ENCODE measurements at regions not wholly inside any gene's neighbourhood (a gene's known extent, or its start where the extent isn't known, plus 50 kb on each side); places are given as distances from the start of the nearest gene placed in this dataset.

DNA sequence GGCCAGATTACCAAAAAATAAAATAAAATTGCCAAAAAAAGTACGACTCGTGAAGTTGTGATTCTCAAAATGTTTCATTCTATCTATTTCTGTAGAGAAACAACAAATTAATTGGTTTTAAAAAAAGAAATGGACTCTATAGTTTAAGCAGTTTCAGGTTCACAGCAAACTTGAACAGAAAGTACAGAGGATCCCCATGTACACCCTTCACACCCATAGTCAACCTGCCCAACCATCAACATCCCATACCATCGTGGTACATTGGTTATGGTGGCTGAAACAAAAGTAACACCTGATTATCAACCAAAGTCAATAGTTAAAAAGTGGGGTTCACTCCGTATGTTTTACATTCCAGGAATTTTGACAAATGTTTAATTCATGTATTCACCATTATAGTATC is 496.1 kb downstream of the ANKRD7 start:
- no peaks in the 10 kb centered on the region for H3K9me3 ChIP-seq
- no peak overlapping the region for H3K4me3 ChIP-seq
- intact Hi-C loops (cut with DNase I): no loop called here
- 28 to 52% methylated on average over 4 of the region's 4 CpGs for WGBS, 2 donors
- DNase-seq (no peak), FAIRE-seq (no peak), ATAC-seq (no peak)
- H3K27ac ChIP-seq: no peak overlapping the region
- TF ChIP-seq, protein P1, sequence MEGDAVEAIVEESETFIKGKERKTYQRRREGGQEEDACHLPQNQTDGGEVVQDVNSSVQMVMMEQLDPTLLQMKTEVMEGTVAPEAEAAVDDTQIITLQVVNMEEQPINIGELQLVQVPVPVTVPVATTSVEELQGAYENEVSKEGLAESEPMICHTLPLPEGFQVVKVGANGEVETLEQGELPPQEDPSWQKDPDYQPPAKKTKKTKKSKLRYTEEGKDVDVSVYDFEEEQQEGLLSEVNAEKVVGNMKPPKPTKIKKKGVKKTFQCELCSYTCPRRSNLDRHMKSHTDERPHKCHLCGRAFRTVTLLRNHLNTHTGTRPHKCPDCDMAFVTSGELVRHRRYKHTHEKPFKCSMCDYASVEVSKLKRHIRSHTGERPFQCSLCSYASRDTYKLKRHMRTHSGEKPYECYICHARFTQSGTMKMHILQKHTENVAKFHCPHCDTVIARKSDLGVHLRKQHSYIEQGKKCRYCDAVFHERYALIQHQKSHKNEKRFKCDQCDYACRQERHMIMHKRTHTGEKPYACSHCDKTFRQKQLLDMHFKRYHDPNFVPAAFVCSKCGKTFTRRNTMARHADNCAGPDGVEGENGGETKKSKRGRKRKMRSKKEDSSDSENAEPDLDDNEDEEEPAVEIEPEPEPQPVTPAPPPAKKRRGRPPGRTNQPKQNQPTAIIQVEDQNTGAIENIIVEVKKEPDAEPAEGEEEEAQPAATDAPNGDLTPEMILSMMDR (IDR thresholded peaks at IDR 0.05): no peak
- no peaks in the 10 kb centered on the region for H3K36me3 ChIP-seq
- no peaks in the 10 kb centered on the region for H3K4me1 ChIP-seq
- H3K27me3 ChIP-seq: no peaks in the 10 kb centered on the region

GRCh38 chr7:118731854-118732253 is 507.4 kb downstream of the ANKRD7 start:
- H3K36me3 ChIP-seq: no peaks in the 10 kb centered on the region
- H3K4me1 ChIP-seq: no peaks in the 10 kb centered on the region
- FAIRE-seq: no peak
- TF ChIP-seq, protein P1 (IDR thresholded peaks at IDR 0.05): no peak
- H3K27ac ChIP-seq: no peak overlapping the region
- no peak overlapping the region for H3K4me3 ChIP-seq
- no peak for DNase-seq
- intact Hi-C loops (cut with DNase I): no loop called here
- 18 to 43% methylated on average over 2 of the region's 2 CpGs for WGBS, 2 donors
- H3K27me3 ChIP-seq: no peaks in the 10 kb centered on the region
- no peak for ATAC-seq
- H3K9me3 ChIP-seq: no peaks in the 10 kb centered on the region

DNA sequence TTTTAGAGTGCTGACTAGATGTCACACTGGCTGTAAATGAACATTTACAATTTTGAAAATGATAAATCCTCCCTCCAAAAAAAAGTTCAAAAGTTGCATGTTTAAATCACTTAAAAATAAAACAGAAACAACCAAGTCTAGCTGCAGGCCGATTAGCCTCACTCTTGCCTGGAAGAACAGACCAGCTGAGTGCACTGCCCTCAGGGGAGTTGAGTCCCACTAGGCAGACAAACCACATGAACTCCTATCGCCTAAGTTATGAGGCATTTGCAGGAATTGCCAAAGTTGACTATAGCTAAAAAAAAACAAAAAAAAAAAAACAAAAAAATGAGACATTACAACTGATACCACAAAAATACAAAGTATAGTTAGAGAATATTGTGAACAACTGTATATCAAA is 510.0 kb downstream of the ANKRD7 start:
- H3K36me3 ChIP-seq: no peaks in the 10 kb centered on the region
- FAIRE-seq (no peak), DNase-seq (no peak), ATAC-seq (no peak)
- 43 to 63% methylated on average over 2 of the region's 2 CpGs for WGBS, 2 donors
- no peaks in the 10 kb centered on the region for H3K27me3 ChIP-seq
- no peaks in the 10 kb centered on the region for H3K9me3 ChIP-seq
- TF ChIP-seq, protein P1 (IDR thresholded peaks at IDR 0.05): no peak
- no peaks in the 10 kb centered on the region for H3K4me1 ChIP-seq
- H3K27ac ChIP-seq: no peak overlapping the region
- no peak overlapping the region for H3K4me3 ChIP-seq
- intact Hi-C loops (cut with DNase I): no loop called here

DNA sequence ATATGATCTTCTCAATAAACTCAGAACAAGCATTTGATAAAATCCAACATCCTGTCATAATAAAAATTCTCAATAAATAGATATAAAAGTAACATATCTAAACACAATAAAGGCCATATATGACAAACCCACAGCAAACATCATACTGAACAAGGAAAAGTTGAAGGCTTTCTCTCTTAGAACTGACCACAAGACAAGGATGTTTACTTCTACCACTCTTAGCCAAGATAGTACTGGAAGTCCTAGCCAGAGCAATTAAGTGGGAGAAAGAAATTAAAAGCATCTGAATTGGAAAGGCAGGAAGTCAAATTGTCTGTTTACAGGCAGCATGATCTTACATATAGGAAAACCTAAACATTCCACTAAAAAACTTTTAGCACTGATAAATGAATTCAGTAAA is 510.9 kb downstream of the ANKRD7 start:
- intact Hi-C loops (cut with DNase I): no loop called here

DNA sequence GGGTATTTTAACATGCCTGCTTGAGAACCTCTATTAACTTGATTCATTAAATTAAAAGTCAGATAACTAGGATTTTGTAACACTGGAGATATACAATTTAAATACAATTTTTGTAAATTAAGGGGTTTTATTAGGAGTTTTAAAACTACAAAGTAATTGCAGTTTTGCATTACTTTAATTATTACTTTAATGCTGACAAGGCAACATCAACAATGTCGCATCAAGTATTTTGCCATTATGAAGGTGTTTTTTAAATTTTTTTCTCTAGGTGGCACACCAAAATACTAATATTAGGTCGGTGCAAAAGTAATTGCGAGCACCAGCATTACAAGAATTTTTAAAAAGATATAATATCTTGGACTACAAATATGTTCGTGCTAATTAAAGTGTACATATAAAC is 513.4 kb downstream of the ANKRD7 start:
- TF ChIP-seq, protein P1 (IDR thresholded peaks at IDR 0.05): no peak
- FAIRE-seq: no peak
- Histone ChIP-seq H3K4me1 (no peaks in the 10 kb centered on the region), H3K4me3 (no peak overlapping the region), H3K27ac (no peak overlapping the region), H3K36me3 (no peaks in the 10 kb centered on the region), H3K9me3 (no peaks in the 10 kb centered on the region), H3K27me3 (no peaks in the 10 kb centered on the region)
- intact Hi-C loops (cut with DNase I): no loop called here
- no peak for ATAC-seq
- DNase-seq: no peak
- 61 to 74% methylated on average over 4 of the region's 4 CpGs for WGBS, 2 donors

More for the DNA sequence above, 510.9 kb downstream of the ANKRD7 start:
- DNase-seq (no peak), FAIRE-seq (no peak), ATAC-seq (no peak)
- Histone ChIP-seq H3K4me3 (no peak overlapping the region), H3K36me3 (no peaks in the 10 kb centered on the region), H3K4me1 (no peaks in the 10 kb centered on the region), H3K27ac (no peak overlapping the region), H3K27me3 (no peaks in the 10 kb centered on the region), H3K9me3 (no peaks in the 10 kb centered on the region)
- TF ChIP-seq, protein P1 (IDR thresholded peaks at IDR 0.05): no peak
